ENCODE measurements at regions not wholly inside any gene's neighbourhood (a gene's known extent, or its start where the extent isn't known, plus 50 kb on each side); places are given as distances from the start of the nearest gene placed in this dataset.
A peak's percentile ranks its signal among the peaks of the same experiment; 100 is the strongest.

DNA sequence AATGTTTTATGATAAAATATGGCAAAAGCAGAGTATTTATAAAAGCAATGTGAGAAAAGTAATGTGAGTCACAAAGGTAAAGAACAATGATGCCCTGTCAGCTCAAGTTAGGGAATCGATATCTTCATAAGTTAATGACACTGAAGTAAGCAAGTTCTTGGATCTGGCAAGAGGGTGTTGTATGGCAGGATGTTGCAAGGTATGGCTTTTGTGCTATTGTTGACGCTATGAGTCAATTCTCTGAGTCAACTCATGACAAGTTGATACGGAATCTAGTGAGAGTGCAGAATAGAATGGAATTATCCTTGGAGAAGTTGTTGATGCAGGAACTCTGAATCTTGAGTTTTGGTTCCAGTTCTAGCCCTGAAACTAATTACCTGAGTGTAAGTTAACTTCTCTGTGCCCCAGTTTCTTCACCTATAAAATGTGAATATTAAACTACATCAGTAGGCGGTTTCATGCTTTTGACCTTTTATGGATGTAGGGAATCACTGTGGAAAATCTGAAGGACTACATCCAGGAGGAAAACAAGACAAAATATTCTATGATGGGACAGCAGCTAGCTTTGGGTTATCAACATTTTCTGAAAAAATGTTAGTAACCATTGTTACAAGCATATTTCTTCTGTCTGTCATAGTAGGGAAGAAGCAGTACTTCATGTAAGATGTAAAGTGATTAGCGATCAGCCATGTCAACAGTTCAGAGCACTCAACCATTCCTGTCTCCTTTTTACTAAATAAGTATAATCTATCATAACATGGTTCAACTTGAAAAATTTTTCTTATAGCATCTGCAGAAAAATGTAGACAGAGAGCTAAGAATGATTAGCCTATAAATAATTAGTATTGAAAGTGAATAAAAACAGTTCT is 96.9 kb downstream of the ATP6V1G3 start:
- TF ChIP-seq, protein P1, sequence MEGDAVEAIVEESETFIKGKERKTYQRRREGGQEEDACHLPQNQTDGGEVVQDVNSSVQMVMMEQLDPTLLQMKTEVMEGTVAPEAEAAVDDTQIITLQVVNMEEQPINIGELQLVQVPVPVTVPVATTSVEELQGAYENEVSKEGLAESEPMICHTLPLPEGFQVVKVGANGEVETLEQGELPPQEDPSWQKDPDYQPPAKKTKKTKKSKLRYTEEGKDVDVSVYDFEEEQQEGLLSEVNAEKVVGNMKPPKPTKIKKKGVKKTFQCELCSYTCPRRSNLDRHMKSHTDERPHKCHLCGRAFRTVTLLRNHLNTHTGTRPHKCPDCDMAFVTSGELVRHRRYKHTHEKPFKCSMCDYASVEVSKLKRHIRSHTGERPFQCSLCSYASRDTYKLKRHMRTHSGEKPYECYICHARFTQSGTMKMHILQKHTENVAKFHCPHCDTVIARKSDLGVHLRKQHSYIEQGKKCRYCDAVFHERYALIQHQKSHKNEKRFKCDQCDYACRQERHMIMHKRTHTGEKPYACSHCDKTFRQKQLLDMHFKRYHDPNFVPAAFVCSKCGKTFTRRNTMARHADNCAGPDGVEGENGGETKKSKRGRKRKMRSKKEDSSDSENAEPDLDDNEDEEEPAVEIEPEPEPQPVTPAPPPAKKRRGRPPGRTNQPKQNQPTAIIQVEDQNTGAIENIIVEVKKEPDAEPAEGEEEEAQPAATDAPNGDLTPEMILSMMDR (IDR thresholded peaks at IDR 0.05): no peak
- TF ChIP-seq POLR2AphosphoS5 (IDR thresholded peaks at IDR 0.05) (peak in 1 of 3 donors; percentile 57), POLR2A (IDR thresholded peaks at IDR 0.05) (no peak), EP300 (IDR thresholded peaks at IDR 0.05) (no peak)
